Activated T-cell treated with anti-CD3 and anti-CD28 coated beads, Interleukin-2, amount 50 U/mL, for 72 hours (primary cell): ENCODE measurements at regions not wholly inside any gene's neighbourhood (a gene's known extent, or its start where the extent isn't known, plus 50 kb on each side); places are given as distances from the start of the nearest gene placed in this dataset.

Experiments used
- ATAC-seq, 2 donors: fragments of 150-1000 bp; cut with Tn5 transposase; replicated peaks in 1 of 2; 2 replicates each; pipeline ENCODE4 v1.10.0; 2021; ENCODE audit warnings: moderate library complexity in 2 of 2, mild to moderate bottlenecking in 1 of 2
- DNase-seq, 2 donors: peaks; one replicate each; pipeline ENCODE4 v3.0.0; 2021 to 2022; ENCODE audit warnings: mixed read lengths in 1 of 2
- H3K27ac Mint-ChIP-seq: one replicate; pipeline ENCODE4 v1.8.0; 2022; ENCODE audit warnings: mild to moderate bottlenecking, moderate library complexity, mixed read lengths
- H3K27me3 Mint-ChIP-seq: one replicate; pipeline ENCODE4 v1.8.0; 2022; ENCODE audit warnings: low read depth, mixed read lengths
- H3K36me3 Mint-ChIP-seq, 2 donors: one replicate each; pipeline ENCODE4 v1.8.0; 2022; ENCODE audit warnings: mixed read lengths in 2 of 2, mild to moderate bottlenecking in 1 of 2; ENCODE audit not compliant: insufficient read depth in 2 of 2
- H3K4me1 Mint-ChIP-seq: one replicate; pipeline ENCODE4 v1.8.0; 2022; ENCODE audit warnings: low read depth, mixed read lengths
- H3K4me3 Mint-ChIP-seq, 2 donors: one replicate each; pipeline ENCODE4 v1.8.0; 2022; ENCODE audit warnings: mild to moderate bottlenecking in 2 of 2, mixed read lengths in 2 of 2, moderate library complexity in 2 of 2
- H3K9me3 Mint-ChIP-seq, 2 donors: one replicate each; pipeline ENCODE4 v1.8.0; 2022; ENCODE audit warnings: mixed read lengths in 2 of 2

- Mint-ChIP-seq H3K4me3 (no peak overlapping the region), H3K27ac (no peak overlapping the region), H3K4me1 (no peaks in the 10 kb centered on the region), H3K36me3 (no peaks in the 10 kb centered on the region), H3K27me3 (peaks cover 5% of the 10 kb centered on the region), H3K9me3 (no peaks in the 10 kb centered on the region)
- ATAC-seq (no peak), DNase-seq (no peak)
These were observed 1349.8 kb upstream of the GJE1 start for GRCh38 chr6:140782941-140783340.

GRCh38 chr6:140779991-140780596 is 1352.6 kb upstream of the GJE1 start:
- H3K4me1 Mint-ChIP-seq: no peaks in the 10 kb centered on the region
- ATAC-seq (no peak), DNase-seq (no peak)
- H3K36me3 Mint-ChIP-seq: no peaks in the 10 kb centered on the region
- no peaks in the 10 kb centered on the region for H3K9me3 Mint-ChIP-seq
- H3K27ac Mint-ChIP-seq: no peak overlapping the region
- H3K4me3 Mint-ChIP-seq: no peak overlapping the region
- H3K27me3 Mint-ChIP-seq: peaks cover 22% of the 10 kb centered on the region

GRCh38 chr6:140779341-140779740 is 1353.4 kb upstream of the GJE1 start:
- no peak for DNase-seq
- no peaks in the 10 kb centered on the region for H3K36me3 Mint-ChIP-seq

GRCh38 chr6:140777780-140778179 is 1354.9 kb upstream of the GJE1 start:
- Mint-ChIP-seq H3K9me3 (no peaks in the 10 kb centered on the region), H3K4me3 (no peak overlapping the region), H3K36me3 (no peaks in the 10 kb centered on the region), H3K27ac (no peak overlapping the region), H3K27me3 (peaks cover 34% of the 10 kb centered on the region), H3K4me1 (peaks cover 9% of the 10 kb centered on the region)
- ATAC-seq: no peak
- no peak for DNase-seq

More at GRCh38 chr6:140779341-140779740, 1353.4 kb upstream of the GJE1 start:
- Mint-ChIP-seq H3K27ac (no peak overlapping the region), H3K4me1 (peaks cover 5% of the 10 kb centered on the region), H3K27me3 (peaks cover 30% of the 10 kb centered on the region), H3K9me3 (no peaks in the 10 kb centered on the region), H3K4me3 (no peak overlapping the region)
- ATAC-seq: no peak

- no peak for ATAC-seq
- no peak for DNase-seq
- H3K27me3 Mint-ChIP-seq: peaks cover 42% of the 10 kb centered on the region
- H3K4me1 Mint-ChIP-seq: peaks cover 9% of the 10 kb centered on the region
- peaks cover 3 to 4% of the 10 kb centered on the region in 2 donors for H3K9me3 Mint-ChIP-seq
- H3K27ac Mint-ChIP-seq: no peak overlapping the region
- H3K36me3 Mint-ChIP-seq: peaks cover 3 to 9% of the 10 kb centered on the region in 2 donors
- no peak overlapping the region for H3K4me3 Mint-ChIP-seq
These were observed 1357.7 kb upstream of the GJE1 start for GRCh38 chr6:140775061-140775460.

GRCh38 chr6:140774080-140774505 is 1358.6 kb upstream of the GJE1 start:
- Mint-ChIP-seq H3K36me3 (peaks cover 3 to 13% of the 10 kb centered on the region in 2 donors), H3K27ac (no peak overlapping the region), H3K4me3 (no peak overlapping the region), H3K27me3 (peaks cover 49% of the 10 kb centered on the region), H3K4me1 (peaks cover 9% of the 10 kb centered on the region), H3K9me3 (peaks cover 3 to 4% of the 10 kb centered on the region in 2 donors)
- DNase-seq (peak in 1 of 2 donors; percentile 13), ATAC-seq (peak; percentile 98 to 100)

- Mint-ChIP-seq H3K27me3 (peaks cover 49% of the 10 kb centered on the region), H3K27ac (no peak overlapping the region)
These were observed 1359.4 kb upstream of the GJE1 start for GRCh38 chr6:140773276-140773675.

GRCh38 chr6:140772576-140772975 is 1360.1 kb upstream of the GJE1 start:
- Mint-ChIP-seq H3K27me3 (peaks cover 46% of the 10 kb centered on the region), H3K4me3 (no peak overlapping the region), H3K27ac (no peak overlapping the region), H3K9me3 (peaks cover 4 to 9% of the 10 kb centered on the region in 2 donors), H3K36me3 (peaks cover 6 to 14% of the 10 kb centered on the region in 2 donors), H3K4me1 (peaks cover 9% of the 10 kb centered on the region)
- DNase-seq (no peak), ATAC-seq (no peak)

More at GRCh38 chr6:140773276-140773675, 1359.4 kb upstream of the GJE1 start:
- ATAC-seq (no peak), DNase-seq (no peak)
- no peak overlapping the region for H3K4me3 Mint-ChIP-seq
- peaks cover 9% of the 10 kb centered on the region for H3K4me1 Mint-ChIP-seq
- peaks cover 3 to 4% of the 10 kb centered on the region in 2 donors for H3K9me3 Mint-ChIP-seq
- peaks cover 3 to 13% of the 10 kb centered on the region in 2 donors for H3K36me3 Mint-ChIP-seq

GRCh38 chr6:140768133-140768532 is 1364.6 kb upstream of the GJE1 start:
- no peaks in the 10 kb centered on the region for H3K4me1 Mint-ChIP-seq
- no peak overlapping the region for H3K4me3 Mint-ChIP-seq
- H3K27me3 Mint-ChIP-seq: peaks cover 18% of the 10 kb centered on the region
- no peak overlapping the region for H3K27ac Mint-ChIP-seq
- DNase-seq (no peak), ATAC-seq (no peak)
- H3K9me3 Mint-ChIP-seq: peaks cover 6 to 11% of the 10 kb centered on the region in 2 donors
- peaks cover 6 to 17% of the 10 kb centered on the region in 2 donors for H3K36me3 Mint-ChIP-seq

- peaks cover 6 to 17% of the 10 kb centered on the region in 2 donors for H3K36me3 Mint-ChIP-seq
- no peak overlapping the region for H3K4me3 Mint-ChIP-seq
- DNase-seq (no peak), ATAC-seq (no peak)
- H3K27ac Mint-ChIP-seq: no peak overlapping the region
- no peaks in the 10 kb centered on the region for H3K4me1 Mint-ChIP-seq
- peaks cover 6 to 10% of the 10 kb centered on the region in 2 donors for H3K9me3 Mint-ChIP-seq
- H3K27me3 Mint-ChIP-seq: peaks cover 11% of the 10 kb centered on the region
These were observed 1365.7 kb upstream of the GJE1 start for GRCh38 chr6:140766999-140767398.

- Mint-ChIP-seq H3K36me3 (no peaks in the 10 kb centered on the region), H3K27ac (no peak overlapping the region), H3K4me1 (peaks cover 7% of the 10 kb centered on the region), H3K27me3 (no peaks in the 10 kb centered on the region), H3K4me3 (no peak overlapping the region), H3K9me3 (peaks cover 0 to 1% of the 10 kb centered on the region in 2 donors)
- ATAC-seq (no peak), DNase-seq (no peak)
These were observed 1374.4 kb upstream of the GJE1 start for GRCh38 chr6:140758169-140758877.

GRCh38 chr6:140752234-140752633 is 1377.8 kb upstream of the CITED2 start:
- H3K27ac Mint-ChIP-seq: no peak overlapping the region
- H3K9me3 Mint-ChIP-seq: peaks cover 5 to 7% of the 10 kb centered on the region in 2 donors
- H3K4me3 Mint-ChIP-seq: no peak overlapping the region
- DNase-seq: no peak
- peaks cover 0 to 3% of the 10 kb centered on the region in 2 donors for H3K36me3 Mint-ChIP-seq
- no peaks in the 10 kb centered on the region for H3K27me3 Mint-ChIP-seq
- no peak for ATAC-seq
- no peaks in the 10 kb centered on the region for H3K4me1 Mint-ChIP-seq

- Mint-ChIP-seq H3K27ac (no peak overlapping the region), H3K36me3 (peaks cover 2 to 3% of the 10 kb centered on the region in 2 donors), H3K27me3 (no peaks in the 10 kb centered on the region), H3K9me3 (peaks cover 7 to 9% of the 10 kb centered on the region in 2 donors), H3K4me3 (no peak overlapping the region), H3K4me1 (no peaks in the 10 kb centered on the region)
- no peak for DNase-seq
- ATAC-seq: no peak
These were observed 1372.7 kb upstream of the CITED2 start for GRCh38 chr6:140747114-140747513.
